ENCODE measurements at regions not wholly inside any gene's neighbourhood (a gene's known extent, or its start where the extent isn't known, plus 50 kb on each side); places are given as distances from the start of the nearest gene placed in this dataset.

GRCh38 chr4:127162741-127163140 is 470.0 kb upstream of the INTU start:
- no peaks in the 10 kb centered on the region for H3K27me3 ChIP-seq
- H3K4me1 ChIP-seq: no peaks in the 10 kb centered on the region; the same call in 1 of the 2 replicates
- no peak for DNase-seq
- H3K4me3 ChIP-seq (ENCODE audit: low read depth, low read length): no peak overlapping the region
- no peaks in the 10 kb centered on the region for H3K36me3 ChIP-seq
- no peaks in the 10 kb centered on the region for H3K9me3 ChIP-seq
- no peak for TF ChIP-seq CTCF (IDR thresholded peaks at IDR 0.05; ENCODE audit: low read depth, low read length)

GRCh38 chr4:127165971-127166370 is 466.8 kb upstream of the INTU start:
- no peak for TF ChIP-seq CTCF (IDR thresholded peaks at IDR 0.05; ENCODE audit: low read depth, low read length)
- Histone ChIP-seq H3K4me1 (no peaks in the 10 kb centered on the region; the same call in 1 of the 2 replicates), H3K36me3 (no peaks in the 10 kb centered on the region)

GRCh38 chr4:127174201-127174600 is 458.6 kb upstream of the INTU start:
- no peaks in the 10 kb centered on the region for H3K36me3 ChIP-seq
- no peak for TF ChIP-seq CTCF (IDR thresholded peaks at IDR 0.05; ENCODE audit: low read depth, low read length)
- DNase-seq: no peak
- H3K4me3 ChIP-seq (ENCODE audit: low read depth, low read length): no peak overlapping the region
- no peaks in the 10 kb centered on the region for H3K27me3 ChIP-seq
- no peaks in the 10 kb centered on the region; the same call in 1 of the 2 replicates for H3K9me3 ChIP-seq
- no peaks in the 10 kb centered on the region for H3K4me1 ChIP-seq

More at GRCh38 chr4:127165971-127166370, 466.8 kb upstream of the INTU start:
- Histone ChIP-seq H3K4me3 (ENCODE audit: low read depth, low read length) (no peak overlapping the region), H3K9me3 (no peaks in the 10 kb centered on the region), H3K27me3 (no peaks in the 10 kb centered on the region)
- DNase-seq: no peak

GRCh38 chr4:127174616-127175015 is 458.1 kb upstream of the INTU start:
- Histone ChIP-seq H3K9me3 (no peaks in the 10 kb centered on the region; the same call in 1 of the 2 replicates), H3K4me3 (ENCODE audit: low read depth, low read length) (no peak overlapping the region), H3K4me1 (no peaks in the 10 kb centered on the region), H3K27me3 (no peaks in the 10 kb centered on the region), H3K36me3 (no peaks in the 10 kb centered on the region)
- DNase-seq: no peak
- no peak for TF ChIP-seq CTCF (IDR thresholded peaks at IDR 0.05; ENCODE audit: low read depth, low read length)

GRCh38 chr4:127179256-127180087 is 453.3 kb upstream of the INTU start:
- no peaks in the 10 kb centered on the region for H3K9me3 ChIP-seq
- H3K4me3 ChIP-seq (ENCODE audit: low read depth, low read length): no peak overlapping the region
- no peaks in the 10 kb centered on the region for H3K4me1 ChIP-seq
- TF ChIP-seq CTCF (IDR thresholded peaks at IDR 0.05; ENCODE audit: low read depth, low read length): no peak
- no peaks in the 10 kb centered on the region for H3K36me3 ChIP-seq
- no peak for DNase-seq
- no peaks in the 10 kb centered on the region for H3K27me3 ChIP-seq

GRCh38 chr4:127181001-127181400 is 451.8 kb upstream of the INTU start:
- no peak for TF ChIP-seq CTCF (IDR thresholded peaks at IDR 0.05; ENCODE audit: low read depth, low read length)
- Histone ChIP-seq H3K9me3 (no peaks in the 10 kb centered on the region), H3K4me1 (no peaks in the 10 kb centered on the region), H3K4me3 (ENCODE audit: low read depth, low read length) (no peak overlapping the region), H3K27me3 (no peaks in the 10 kb centered on the region), H3K36me3 (no peaks in the 10 kb centered on the region)
- no peak for DNase-seq

All from BE2C (cell line).